Right kidney (tissue), 1 donor: ENCODE measurements at regions not wholly inside any gene's neighbourhood (a gene's known extent, or its start where the extent isn't known, plus 50 kb on each side); places are given as distances from the start of the nearest gene placed in this dataset.
"Not testable (repeated sequence)": the region's sequence is repeated elsewhere in the genome, so short reads cannot be mapped to it uniquely, and the experiment has no call there.

Experiments used
- DNase-seq: peaks from one replicate; pipeline ENCODE4 v3.0.0-alpha.2; 2016

GRCh38 chr12:60529261-60529660 lies 933.4 kb downstream of the SLC16A7 start:
- DNase-seq = no peak

DNA sequence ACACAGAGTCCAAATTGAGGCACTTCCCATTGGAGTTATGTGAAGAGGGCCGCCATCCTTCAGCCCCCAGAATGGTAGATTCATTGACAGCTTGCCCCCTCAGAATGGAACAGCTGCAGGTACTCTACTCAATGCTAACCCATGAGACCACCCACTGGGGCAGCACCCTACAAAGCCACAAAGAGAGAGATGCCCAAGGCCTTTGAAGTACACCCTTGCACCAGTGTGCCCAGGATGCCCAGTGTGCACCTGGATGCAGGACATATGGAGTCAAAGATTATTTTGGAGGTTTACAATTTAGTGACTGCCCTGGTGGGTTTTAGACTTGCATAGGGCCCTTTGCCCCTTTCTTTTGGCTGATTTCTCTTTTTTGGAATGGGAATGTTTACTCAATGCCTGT lies 933.9 kb downstream of the SLC16A7 start:
- DNase-seq = no peak

DNA sequence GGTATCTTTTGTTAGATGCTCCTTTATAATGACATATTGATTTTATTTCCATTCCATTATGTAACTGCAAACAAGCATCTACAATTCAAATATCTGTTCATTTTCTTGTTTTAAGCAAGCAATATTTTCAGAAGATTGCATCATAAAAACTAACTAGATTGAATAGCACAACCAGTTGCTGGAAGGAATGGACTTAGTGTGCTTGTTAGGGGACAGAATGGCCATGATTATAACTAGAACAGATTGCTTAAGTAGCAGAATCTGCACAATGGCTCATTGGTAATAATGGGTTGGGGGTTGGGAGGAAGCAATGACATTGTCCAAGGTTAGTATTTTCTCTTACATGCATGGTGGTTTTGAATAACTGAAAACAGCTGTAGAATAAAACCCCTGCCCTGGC lies 939.5 kb downstream of the SLC16A7 start:
- DNase-seq = no peak

- DNase-seq = no peak
Observed at GRCh38 chr12:60539592-60539991, 943.8 kb downstream of the SLC16A7 start.

DNA sequence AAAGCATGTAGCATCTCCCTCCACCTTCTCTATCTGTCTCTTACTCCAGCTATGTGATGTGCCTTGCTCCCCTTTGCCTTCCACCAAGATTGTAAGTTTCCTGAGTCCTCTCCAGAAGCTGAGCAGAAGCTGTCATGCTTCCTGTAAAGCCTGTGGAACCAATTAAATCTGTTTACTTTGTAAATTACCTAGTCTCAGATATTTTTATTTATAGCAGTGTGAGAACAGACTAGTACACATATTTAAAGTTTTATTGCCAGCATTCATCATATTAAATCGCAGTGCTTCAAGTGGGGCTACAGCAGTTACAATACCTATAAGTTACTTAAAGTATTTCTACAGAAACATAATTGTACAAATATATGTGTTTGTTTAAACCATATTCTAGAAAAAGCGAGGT lies 973.1 kb downstream of the SLC16A7 start:
- DNase-seq = no peak

DNA sequence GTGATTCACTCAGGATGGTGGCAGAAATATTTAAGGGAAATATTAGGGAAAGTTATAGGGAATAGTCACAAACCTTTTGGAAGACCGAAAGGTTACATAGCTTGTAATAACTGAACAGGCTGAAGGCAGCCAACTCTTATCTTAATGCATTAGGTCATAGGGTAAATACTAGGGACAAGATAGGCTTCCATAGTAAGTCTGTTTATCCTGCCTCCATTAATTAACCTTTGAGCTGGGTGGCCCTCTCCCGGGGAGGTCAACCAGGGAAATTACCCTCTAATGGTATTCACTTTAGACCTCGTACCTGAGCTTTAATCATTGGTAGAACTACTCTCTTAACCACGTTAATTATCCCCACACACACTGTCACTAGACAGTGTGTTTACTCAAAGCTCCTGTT lies 981.8 kb downstream of the SLC16A7 start:
- DNase-seq = no peak

- not testable (repeated sequence) for DNase-seq
Observed at GRCh38 chr12:60587664-60588063, 991.8 kb downstream of the SLC16A7 start.

DNA sequence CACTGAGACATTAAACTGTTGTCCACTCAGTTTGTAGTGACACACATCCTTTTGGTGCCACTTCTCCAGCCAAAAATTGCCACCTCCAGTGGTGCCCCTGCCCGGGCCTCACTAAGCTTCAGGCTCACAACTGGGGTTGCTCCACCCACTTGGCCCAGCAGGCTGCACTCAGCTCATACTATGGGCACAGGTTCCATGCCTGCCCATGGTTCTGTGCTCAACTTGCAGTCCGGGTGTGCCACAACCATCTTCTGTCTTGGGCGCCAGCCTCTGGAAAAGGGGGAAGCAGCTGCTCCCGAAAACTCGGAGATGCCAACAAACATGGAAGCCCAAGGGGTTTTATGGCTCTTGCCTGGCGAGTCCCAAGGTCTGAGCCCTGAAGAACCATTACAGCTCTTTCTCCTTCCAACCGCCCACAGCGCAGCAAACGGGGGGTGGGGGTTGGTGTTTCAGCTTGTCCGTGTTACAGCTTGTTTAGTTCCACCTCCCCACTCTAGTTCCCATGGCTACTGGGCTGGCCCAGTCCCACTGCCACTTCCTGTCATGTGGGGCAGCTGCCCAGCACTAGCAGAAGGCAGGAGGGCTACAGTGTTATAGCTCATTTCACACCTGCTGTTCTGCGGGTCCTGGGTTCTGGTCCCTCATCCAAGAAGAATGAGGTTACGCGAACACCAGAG lies 998.3 kb downstream of the SLC16A7 start:
- DNase-seq = no peak

DNA sequence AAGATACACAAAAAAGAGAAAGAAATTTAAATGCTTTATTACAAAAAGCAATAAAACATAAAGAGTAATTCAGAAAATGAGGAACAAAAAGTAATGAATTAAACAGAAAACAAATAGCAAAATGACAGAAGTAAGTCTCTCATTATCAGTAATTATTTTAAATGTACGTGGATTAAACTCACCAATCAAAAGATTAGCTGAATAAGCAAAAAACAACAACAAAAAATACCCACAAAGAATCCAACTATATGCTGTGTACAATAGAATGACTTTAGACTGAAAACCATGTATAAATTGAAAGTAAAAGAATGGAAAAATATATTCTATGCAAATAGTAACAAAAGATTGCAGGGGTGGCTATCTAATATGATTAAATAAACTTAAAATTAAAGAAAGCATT lies 1006.8 kb downstream of the SLC16A7 start:
- no peak for DNase-seq

DNA sequence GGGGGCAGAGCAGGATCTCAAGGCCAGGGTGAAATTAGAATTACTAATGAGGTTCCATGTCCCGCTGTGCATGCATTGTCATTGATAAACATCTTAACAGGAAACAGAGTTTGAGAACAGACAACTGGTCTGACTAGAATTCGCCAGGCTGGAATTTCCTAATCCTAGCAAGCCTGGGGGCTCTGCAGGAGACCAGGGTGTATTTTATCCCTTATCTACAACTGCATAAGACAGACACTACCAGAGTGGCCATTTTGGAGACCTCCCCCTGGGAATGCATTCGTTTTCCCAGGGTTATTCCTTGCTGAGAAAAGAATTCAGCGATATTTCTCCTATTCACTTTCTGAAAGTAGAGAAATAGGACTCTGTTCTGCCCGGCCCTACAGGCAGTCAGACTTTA lies 1007.6 kb downstream of the SLC16A7 start:
- DNase-seq = not testable (repeated sequence)

- no peak for DNase-seq
Observed at GRCh38 chr12:60616400-60616799, 1020.6 kb downstream of the SLC16A7 start.

GRCh38 chr12:60630796-60631195 lies 1035.0 kb downstream of the SLC16A7 start:
- no peak for DNase-seq

GRCh38 chr12:60644076-60644475 lies 1048.2 kb downstream of the SLC16A7 start:
- no peak for DNase-seq

- DNase-seq = no peak
Observed at GRCh38 chr12:60666895-60667294, 1071.1 kb downstream of the SLC16A7 start.

GRCh38 chr12:60672949-60673348 lies 1077.1 kb downstream of the SLC16A7 start:
- no peak for DNase-seq

GRCh38 chr12:60684988-60685655 lies 1089.3 kb downstream of the SLC16A7 start:
- DNase-seq = no peak

DNA sequence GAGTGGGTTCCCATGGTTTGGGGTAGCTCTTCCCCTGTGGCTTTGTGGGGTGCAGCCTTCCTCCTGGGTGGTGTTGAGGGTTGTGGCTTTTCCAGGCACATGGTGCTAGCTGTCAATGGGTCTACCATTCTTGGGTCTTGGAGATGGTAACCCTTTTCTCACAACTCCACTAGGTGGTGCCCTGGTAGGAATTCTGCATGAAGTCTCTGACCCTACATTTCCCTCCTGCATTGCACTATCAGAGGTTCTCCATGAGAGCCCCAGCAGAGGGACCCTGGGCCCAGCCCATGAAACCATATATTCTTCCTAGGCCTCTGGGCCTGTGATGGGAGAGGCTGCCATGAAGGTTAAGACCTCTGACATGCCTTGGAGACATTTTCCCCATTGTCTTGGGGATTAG lies 1093.3 kb downstream of the SLC16A7 start:
- DNase-seq = no peak

DNA sequence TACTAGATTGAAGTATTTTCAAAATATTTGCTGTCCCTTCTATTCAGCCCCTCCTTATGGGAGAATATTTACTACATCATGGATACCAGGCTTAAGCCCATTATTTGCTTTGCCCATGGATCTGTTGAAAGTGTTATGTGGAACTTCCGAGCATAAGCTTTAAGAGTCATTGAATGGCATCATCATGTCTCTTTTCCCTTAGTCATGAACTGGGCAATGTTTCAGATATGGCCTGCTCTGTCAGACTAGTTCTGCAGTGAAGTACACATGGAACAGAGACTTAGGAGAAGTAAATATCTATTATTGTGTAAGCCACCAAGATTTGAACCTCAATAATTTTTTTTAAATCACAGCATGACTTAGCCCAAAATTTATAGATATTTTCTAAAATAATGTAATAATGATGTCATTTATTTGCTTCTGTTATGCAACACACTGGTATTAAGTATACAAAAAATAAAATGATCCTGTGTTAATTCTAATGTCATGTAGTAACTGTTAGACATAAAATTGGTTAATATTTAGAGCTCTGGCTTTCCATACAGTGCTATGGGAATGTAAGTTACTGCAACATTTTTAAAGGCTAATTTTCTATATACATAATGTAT lies 1097.3 kb downstream of the SLC16A7 start:
- DNase-seq = no peak

DNA sequence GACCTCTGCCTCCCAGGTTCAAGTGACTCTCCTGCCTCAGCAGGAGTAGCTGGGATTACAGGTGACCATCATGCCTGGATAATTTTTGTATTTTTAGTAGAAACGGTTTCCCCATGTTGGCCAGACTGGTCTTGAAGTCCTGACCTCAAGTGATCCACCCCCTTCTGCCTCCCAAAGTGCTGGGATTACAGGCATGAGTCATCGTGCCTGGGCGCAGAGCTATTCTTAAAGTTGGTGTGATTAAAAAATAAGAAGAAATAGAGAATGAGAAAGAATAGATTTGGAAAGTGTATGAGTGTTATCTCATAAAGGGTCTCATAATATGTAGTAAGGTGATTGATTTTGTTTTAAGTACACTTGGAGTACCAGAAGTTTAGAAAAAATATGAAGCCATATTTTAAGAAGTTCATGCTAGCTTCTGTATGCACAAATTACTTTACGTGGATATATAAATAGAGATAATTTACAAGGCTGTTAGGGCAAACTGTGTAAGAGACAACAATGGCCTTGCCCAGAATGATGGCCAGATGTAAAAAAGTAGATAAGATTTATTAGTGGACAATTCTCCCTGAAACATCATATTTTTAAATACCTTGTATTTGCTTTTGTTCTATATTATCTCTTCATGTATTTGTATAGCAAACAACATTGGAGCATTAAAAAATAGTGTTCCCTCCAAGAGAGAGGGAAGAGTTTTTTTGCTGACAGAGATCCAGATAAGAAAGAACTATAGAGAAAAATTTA lies 1108.5 kb downstream of the SLC16A7 start:
- no peak for DNase-seq

DNA sequence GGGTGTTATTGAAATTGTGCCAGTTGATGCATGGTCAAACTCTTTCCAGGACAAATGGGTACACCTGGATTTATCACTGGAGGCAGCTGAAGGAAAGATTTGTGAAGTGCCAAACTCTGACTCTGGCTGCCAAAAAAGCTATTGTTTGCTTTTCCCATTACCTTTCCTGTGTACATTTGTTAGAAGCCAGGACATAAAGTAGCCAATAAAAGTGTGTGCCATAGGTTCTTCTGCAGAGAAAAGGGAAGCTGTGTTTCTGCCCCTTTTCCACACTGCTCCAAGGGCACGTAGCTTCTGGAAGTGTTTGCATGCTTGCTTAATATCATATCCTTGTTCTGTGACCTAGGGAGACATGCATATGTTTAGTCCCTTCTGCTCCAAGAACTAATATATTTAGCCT lies 1114.4 kb downstream of the SLC16A7 start:
- no peak for DNase-seq

GRCh38 chr12:60714141-60714900 lies 1118.5 kb downstream of the SLC16A7 start:
- no peak for DNase-seq

DNA sequence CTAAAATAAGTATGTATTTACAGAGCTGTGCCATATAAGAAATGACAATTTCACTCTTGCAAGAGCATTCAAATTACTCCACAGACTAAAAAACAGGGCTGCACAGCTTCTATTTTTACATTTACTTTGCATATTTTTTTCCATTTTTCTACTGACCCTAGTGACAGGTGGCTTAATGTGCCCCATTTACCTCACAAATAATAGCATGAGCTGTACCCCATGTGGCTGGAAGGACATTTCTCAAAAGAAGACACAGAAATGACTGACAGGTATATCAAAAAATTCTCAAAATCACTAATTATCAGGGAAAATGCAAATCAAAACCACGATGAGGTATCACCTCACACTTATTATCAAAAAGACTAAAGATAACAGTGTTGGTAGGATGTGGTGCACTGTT lies 1128.6 kb downstream of the SLC16A7 start:
- no peak for DNase-seq
